HepG2 (cell line): ENCODE measurements at regions not wholly inside any gene's neighbourhood (a gene's known extent, or its start where the extent isn't known, plus 50 kb on each side); places are given as distances from the start of the nearest gene placed in this dataset.

ENCODE experiments used
- CENPT ChIP-seq: sonication (generic); formaldehyde crosslinking; IDR thresholded peaks from 2 replicates; pipeline ENCODE4 v1.8.0; 2022; ENCODE audit warnings: low read depth, mild to moderate bottlenecking, moderate library complexity, missing genetic modification reagents
- GABPA ChIP-seq, 2 experiments: IDR thresholded peaks; 2 replicates each; pipeline ENCODE4 v1.6.1; 2011 to 2016; ENCODE audit warnings: low read depth in 2 of 2, low read length in 1 of 2, missing biosample characterization in 1 of 2, missing genetic modification characterization in 1 of 2
- HDAC2 ChIP-seq: sonication (generic); formaldehyde crosslinking; IDR thresholded peaks from 2 replicates; pipeline ENCODE4 v1.4.0; 2020; ENCODE audit warnings: missing genetic modification reagents
- KLF12 ChIP-seq: sonication (generic); formaldehyde crosslinking; IDR thresholded peaks from 2 replicates; pipeline ENCODE4 v1.4.0; 2020; ENCODE audit warnings: missing genetic modification reagents, borderline replicate concordance
- NFATC3 ChIP-seq: sonication (generic); formaldehyde crosslinking; IDR thresholded peaks from 2 replicates; pipeline ENCODE4 v1.5.1; 2020; ENCODE audit warnings: mild to moderate bottlenecking, missing genetic modification reagents
- TAF1 ChIP-seq: sonication (generic); formaldehyde crosslinking; IDR thresholded peaks from 2 replicates; pipeline ENCODE4 v1.4.0; 2020; ENCODE audit warnings: missing genetic modification reagents
- XBP1 ChIP-seq: sonication (generic); formaldehyde crosslinking; IDR thresholded peaks from 2 replicates; pipeline ENCODE4 v1.5.0; 2020; ENCODE audit warnings: missing genetic modification reagents
- ZNF274 ChIP-seq: sonication (generic); formaldehyde crosslinking; IDR thresholded peaks from 2 replicates; pipeline ENCODE4 v1.5.1; 2020; ENCODE audit warnings: mild to moderate bottlenecking, missing genetic modification reagents
- ZNF766 ChIP-seq: sonication (generic); formaldehyde crosslinking; IDR thresholded peaks from 2 replicates; pipeline ENCODE4 v1.5.0; 2020; ENCODE audit warnings: missing genetic modification reagents, borderline replicate concordance
- TF ChIP-seq, protein P1 (sequence below): sonication (generic); formaldehyde crosslinking; IDR thresholded peaks from 2 replicates; pipeline ENCODE4 v1.4.0; 2020; ENCODE audit warnings: missing genetic modification reagents, borderline replicate concordance

- no peak for TF ChIP-seq ZNF274 (CRISPR knock-in tag)
- no peak for TF ChIP-seq ZNF766
- TF ChIP-seq XBP1 = no peak
- no peak for TF ChIP-seq CENPT
- TF ChIP-seq, protein P1, sequence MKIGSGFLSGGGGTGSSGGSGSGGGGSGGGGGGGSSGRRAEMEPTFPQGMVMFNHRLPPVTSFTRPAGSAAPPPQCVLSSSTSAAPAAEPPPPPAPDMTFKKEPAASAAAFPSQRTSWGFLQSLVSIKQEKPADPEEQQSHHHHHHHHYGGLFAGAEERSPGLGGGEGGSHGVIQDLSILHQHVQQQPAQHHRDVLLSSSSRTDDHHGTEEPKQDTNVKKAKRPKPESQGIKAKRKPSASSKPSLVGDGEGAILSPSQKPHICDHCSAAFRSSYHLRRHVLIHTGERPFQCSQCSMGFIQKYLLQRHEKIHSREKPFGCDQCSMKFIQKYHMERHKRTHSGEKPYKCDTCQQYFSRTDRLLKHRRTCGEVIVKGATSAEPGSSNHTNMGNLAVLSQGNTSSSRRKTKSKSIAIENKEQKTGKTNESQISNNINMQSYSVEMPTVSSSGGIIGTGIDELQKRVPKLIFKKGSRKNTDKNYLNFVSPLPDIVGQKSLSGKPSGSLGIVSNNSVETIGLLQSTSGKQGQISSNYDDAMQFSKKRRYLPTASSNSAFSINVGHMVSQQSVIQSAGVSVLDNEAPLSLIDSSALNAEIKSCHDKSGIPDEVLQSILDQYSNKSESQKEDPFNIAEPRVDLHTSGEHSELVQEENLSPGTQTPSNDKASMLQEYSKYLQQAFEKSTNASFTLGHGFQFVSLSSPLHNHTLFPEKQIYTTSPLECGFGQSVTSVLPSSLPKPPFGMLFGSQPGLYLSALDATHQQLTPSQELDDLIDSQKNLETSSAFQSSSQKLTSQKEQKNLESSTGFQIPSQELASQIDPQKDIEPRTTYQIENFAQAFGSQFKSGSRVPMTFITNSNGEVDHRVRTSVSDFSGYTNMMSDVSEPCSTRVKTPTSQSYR (CRISPR knock-in tag) = no peak
- TF ChIP-seq KLF12 (CRISPR knock-in tag) = no peak
- TF ChIP-seq TAF1 (CRISPR knock-in tag) = no peak
- TF ChIP-seq GABPA (IDR thresholded peaks at IDR 0.05; ENCODE audit: low read depth, low read length) = no peak
- TF ChIP-seq GABPA (CRISPR knock-in tag; IDR thresholded peaks at IDR 0.05; ENCODE audit: low read depth) = no peak
- TF ChIP-seq NFATC3 = no peak
- TF ChIP-seq HDAC2 = no peak
These were observed 309.2 kb upstream of the MAP3K7 start for GRCh38 chr6:90896075-90896547.
